ENCODE measurements at regions not wholly inside any gene's neighbourhood (a gene's known extent, or its start where the extent isn't known, plus 50 kb on each side); places are given as distances from the start of the nearest gene placed in this dataset.

DNA sequence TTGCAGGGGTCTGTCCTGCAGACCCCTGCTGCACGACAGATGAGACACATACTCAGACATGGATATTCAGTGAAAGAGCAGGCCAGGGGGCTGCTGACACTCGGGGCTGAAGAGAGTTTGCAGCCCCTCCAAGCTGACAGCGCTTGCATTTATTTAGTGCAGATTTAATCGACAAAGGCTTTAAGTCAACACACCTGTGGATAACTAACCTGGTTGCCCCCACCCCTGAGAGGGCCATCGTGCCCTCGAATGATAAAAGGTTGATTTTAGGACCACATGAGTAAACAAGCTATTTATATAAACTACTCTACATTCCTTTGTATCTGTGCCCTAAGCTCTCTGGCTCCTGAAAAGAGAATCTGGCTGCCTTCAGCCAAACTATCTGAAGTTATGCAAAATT is 708.2 kb upstream of the LRRN3 start:
- Histone ChIP-seq H2BK20ac (ENCODE audit: low read depth, low read length) (no peak overlapping the region), H3K9ac (ENCODE audit: low read depth, low read length) (no peak overlapping the region), H3K56ac (ENCODE audit: extremely low read depth, insufficient read depth, low read length) (no peak overlapping the region), H3K27ac (ENCODE audit: insufficient read depth, low read length) (no peak overlapping the region), H3K9me3 (ENCODE audit: control insufficient read depth, insufficient read depth, low read length) (no peaks in the 10 kb centered on the region), H2AFZ (replicated peaks; ENCODE audit: low read length, poor library complexity) (no peak overlapping the region), H2BK5ac (ENCODE audit: low read depth, low read length, poor library complexity, severe bottlenecking) (no peak overlapping the region), H2AK5ac (ENCODE audit: low read depth, low read length) (no peak overlapping the region), H3K9me1 (ENCODE audit: insufficient read depth, low read length) (no peaks in the 10 kb centered on the region; the same call in 1 of the 2 replicates), H3K23ac (ENCODE audit: low read depth, low read length) (no peak overlapping the region), H4K20me1 (ENCODE audit: insufficient read depth, low read length) (no peaks in the 10 kb centered on the region), H3K14ac (replicated peaks; ENCODE audit: low read depth, low read length) (no peak overlapping the region), H3K18ac (ENCODE audit: low read depth, low read length) (no peak overlapping the region), H2AK9ac (replicated peaks; ENCODE audit: low read depth, low read length, poor library complexity) (no peak overlapping the region), H3K4me1 (ENCODE audit: control insufficient read depth, insufficient read depth, low read length) (peaks cover 7% of the 10 kb centered on the region; the same call in 1 of the 2 replicates), H3K4me3 (ENCODE audit: insufficient read depth, low read depth, low read length) (no peak overlapping the region), H3K4me2 (ENCODE audit: low read depth, low read length) (no peak overlapping the region), H3K27me3 (ENCODE audit: control insufficient read depth, insufficient read depth, low read length) (no peaks in the 10 kb centered on the region), H3K79me1 (ENCODE audit: low read depth in 1 of 2, low read length in 2 of 2) (no peaks in the 10 kb centered on the region), H3K36me3 (ENCODE audit: control insufficient read depth, insufficient read depth, low read length) (no peaks in the 10 kb centered on the region), H4K91ac (ENCODE audit: insufficient read depth, low read depth, low read length) (no peak overlapping the region), H2BK120ac (ENCODE audit: low read depth, low read length) (no peak overlapping the region), H2BK15ac (ENCODE audit: low read depth, low read length) (no peak overlapping the region), H4K8ac (ENCODE audit: low read depth in 2 of 2, low read length in 2 of 2) (peak overlapping the region in 1 of 2 experiments; percentile 11; a peak in 1 of 4 replicates), H3K4ac (ENCODE audit: low read depth, low read length) (peak overlapping the region; percentile 40; the same call in 1 of the 2 replicates), H4K5ac (ENCODE audit: low read depth, low read length) (no peak overlapping the region)
- no TSS peak for BruUV-seq (replicated peaks)
- dilution Hi-C loops (cut with HindIII; ENCODE audit: low sequenced_read_pairs, unreplicated experiment) (no loop called here), in situ Hi-C loops (cut with MboI; ENCODE audit: low sequenced_read_pairs) (no loop called here), intact Hi-C loops (cut with micrococcal nuclease) (no loop called here)
- CTCF ChIA-PET: no interaction called here
- ATAC-seq (ENCODE audit: low read depth) (no peak), DNase-seq (no peak)
- POLR2A ChIA-PET (ENCODE audit: unreplicated experiment): no interaction called here
- no CpG with 5 or more reads among the region's 6 CpGs for WGBS, 2 experiments (ENCODE audit: extremely low coverage in 2 of 2, insufficient read length in 1 of 2)
- TF ChIP-seq CEBPB (IDR thresholded peaks at IDR 0.05; ENCODE audit: low read depth, low read length) (no peak), NFE2L2 (IDR thresholded peaks at IDR 0.05; ENCODE audit: low read depth, low read length) (no peak), MXI1 (IDR thresholded peaks at IDR 0.05; ENCODE audit: borderline replicate concordance, low read depth, low read length) (no peak), FOS (IDR thresholded peaks at IDR 0.05; ENCODE audit: low read depth, low read length) (no peak), CHD1 (IDR thresholded peaks at IDR 0.05; ENCODE audit: low read depth, low read length) (no peak), POLR2A (IDR thresholded peaks at IDR 0.05; ENCODE audit: low read depth, low read length) (no peak), BHLHE40 (IDR thresholded peaks at IDR 0.05; ENCODE audit: low read depth, low read length) (no peak), MAZ (IDR thresholded peaks at IDR 0.05; ENCODE audit: borderline replicate concordance, low read depth, low read length) (no peak), MAFK (IDR thresholded peaks at IDR 0.05; ENCODE audit: low read depth, low read length) (no peak), RCOR1 (IDR thresholded peaks at IDR 0.05; ENCODE audit: insufficient replicate concordance, low read length) (no peak), RFX5 (IDR thresholded peaks at IDR 0.05; ENCODE audit: low read depth, low read length) (no peak), CTCF (conservative IDR thresholded peaks at IDR 0.05; ENCODE audit: low read depth, low read length) (no peak), RAD21 (IDR thresholded peaks at IDR 0.05; ENCODE audit: low read length) (no peak), SMC3 (IDR thresholded peaks at IDR 0.05; ENCODE audit: low read depth, low read length) (no peak)
- TF ChIP-seq, protein P1, sequence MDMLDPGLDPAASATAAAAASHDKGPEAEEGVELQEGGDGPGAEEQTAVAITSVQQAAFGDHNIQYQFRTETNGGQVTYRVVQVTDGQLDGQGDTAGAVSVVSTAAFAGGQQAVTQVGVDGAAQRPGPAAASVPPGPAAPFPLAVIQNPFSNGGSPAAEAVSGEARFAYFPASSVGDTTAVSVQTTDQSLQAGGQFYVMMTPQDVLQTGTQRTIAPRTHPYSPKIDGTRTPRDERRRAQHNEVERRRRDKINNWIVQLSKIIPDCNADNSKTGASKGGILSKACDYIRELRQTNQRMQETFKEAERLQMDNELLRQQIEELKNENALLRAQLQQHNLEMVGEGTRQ (IDR thresholded peaks at IDR 0.05; ENCODE audit: low read depth, low read length): no peak
- TF ChIP-seq, protein P2, sequence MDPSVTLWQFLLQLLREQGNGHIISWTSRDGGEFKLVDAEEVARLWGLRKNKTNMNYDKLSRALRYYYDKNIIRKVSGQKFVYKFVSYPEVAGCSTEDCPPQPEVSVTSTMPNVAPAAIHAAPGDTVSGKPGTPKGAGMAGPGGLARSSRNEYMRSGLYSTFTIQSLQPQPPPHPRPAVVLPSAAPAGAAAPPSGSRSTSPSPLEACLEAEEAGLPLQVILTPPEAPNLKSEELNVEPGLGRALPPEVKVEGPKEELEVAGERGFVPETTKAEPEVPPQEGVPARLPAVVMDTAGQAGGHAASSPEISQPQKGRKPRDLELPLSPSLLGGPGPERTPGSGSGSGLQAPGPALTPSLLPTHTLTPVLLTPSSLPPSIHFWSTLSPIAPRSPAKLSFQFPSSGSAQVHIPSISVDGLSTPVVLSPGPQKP (IDR thresholded peaks at IDR 0.05; ENCODE audit: borderline replicate concordance, low read depth, low read length): no peak
